Heart right ventricle (tissue), 16 donors: ENCODE measurements at regions not wholly inside any gene's neighbourhood (a gene's known extent, or its start where the extent isn't known, plus 50 kb on each side); places are given as distances from the start of the nearest gene placed in this dataset.

Experiments
- ATAC-seq, 8 donors: fragments of 200-7000 bp; cut with Tn5 transposase; one replicate each; pipeline ENCODE4 v1.9.1; 2020; ENCODE audit warnings: mild to moderate bottlenecking in 8 of 8, moderate library complexity in 8 of 8, moderate number of reproducible peaks in 1 of 8
- DNase-seq, 2 donors: peaks; one replicate each; pipeline ENCODE4 v3.0.0-alpha.2; 2020
- H3K27ac ChIP-seq, 10 donors: fragments of 200-600 bp; sonication (generic) in 2 of 10; one replicate each; pipeline versions ENCODE4 v1.5.0 to v1.8.0; 2020 to 2022; ENCODE audit warnings: mild to moderate bottlenecking in 3 of 10
- H3K27me3 ChIP-seq, 7 donors: fragments of 200-600 bp; one replicate each; pipeline ENCODE4 v1.8.0; 2021 to 2022; ENCODE audit warnings: mild to moderate bottlenecking in 2 of 7
- H3K36me3 ChIP-seq, 9 donors: fragments of 200-600 bp; sonication (generic) in 1 of 9; one replicate each; pipeline versions ENCODE4 v1.5.0 to v1.8.0; 2020 to 2022; ENCODE audit warnings: mild to moderate bottlenecking in 2 of 9
- H3K4me1 ChIP-seq, 9 donors: fragments of 200-600 bp; sonication (generic) in 1 of 9; one replicate each; pipeline versions ENCODE4 v1.5.0 to v1.8.0; 2020 to 2022; ENCODE audit warnings: mild to moderate bottlenecking in 4 of 9
- H3K4me3 ChIP-seq, 10 donors: fragments of 200-600 bp; sonication (generic) in 2 of 10; one replicate each; pipeline versions ENCODE4 v1.5.0 to v1.8.0; 2020 to 2022; ENCODE audit warnings: mild to moderate bottlenecking in 7 of 10, moderate library complexity in 2 of 10
- H3K9me3 ChIP-seq, 11 donors: fragments of 200-600 bp in 10 of 11; sonication (generic) in 2 of 11; one replicate each; pipeline versions ENCODE4 v1.5.0 to v1.8.0; 2013 to 2022; ENCODE audit warnings: mild to moderate bottlenecking in 2 of 11, control low read depth in 1 of 11, moderate library complexity in 1 of 11
- CTCF ChIP-seq, 9 donors: fragments of 200-600 bp; sonication (generic) in 2 of 9; IDR thresholded peaks; one replicate each; pipeline versions ENCODE4 v1.5.0 to v1.8.0; 2021 to 2022; ENCODE audit warnings: antibody characterized with exemption in 9 of 9, mild to moderate bottlenecking in 5 of 9, moderate library complexity in 1 of 9
- WGBS, 2 donors: extraction: QIAGEN DNeasy Blood & Tissue Kit; methylation state at CpG; one replicate each; pipeline ENCODE4 v1.1.7; 2013; ENCODE audit warnings: inconsistent platforms in 1 of 2; 5-methylcytosine and 5-hydroxymethylcytosine counted together
- intact Hi-C, 10 donors: fragments of 100-400 bp; cut with DNase I; formaldehyde crosslinking; loops; one replicate each; pipeline versions ENCODE4 v1.11.1 to v1.14.2; 2022
- donor health status: Arrhythmogenic right ventricular cardiomyopathy.
- donor health status: ischemic (EF 13 %, LVEDD 7.1; RV severe dilation, severe dysfunction).
- donor health status: healthy with polysubstance abuse.
- donor health status: DM: no; HTN: yes; CAD: no.
- donor health status: DM: no; HTN: no; CAD: no.
- donor health status: ischemic (EF 25% LVEDD 6.9; RV normal size, moderate dysfunction).
- donor health status: ischemic (EF 25% LVEDD 5.7; RV mildly dilated, moderate dysfunction).
- donor health status: healthy.
- donor health status: DM: yes; HTN: yes; CAD: no.
- donor health status: Ischemic cardiomyopathy.
- donor health status: ischemic (EF 35%, LVEDD 5.7; RV mildly dilated, moderate dysfunction).
- donor health status: nonischemic (EF 11% LVEDD 7.7; RV severe dilation, severe dysfunction).
- donor health status: DM: yes; HTN: yes; CAD: no.
- donor health status: PGD.
- donor health status: ischemic (EF 29% LVEDD 5.4; RV normal size, mild dysfunction).
- donor health status: nonischemic (EF 23%, LVEDD 6.1; RV moderate dilation, normal function).

- no peak overlapping the region for H3K4me3 ChIP-seq
- H3K36me3 ChIP-seq: no peaks in the 10 kb centered on the region
- H3K4me1 ChIP-seq: no peaks in the 10 kb centered on the region
- 61 to 65% methylated on average over 4 of the region's 4 CpGs for WGBS, 2 donors
- intact Hi-C loops: no loop called here
- ATAC-seq: no peak
- TF ChIP-seq CTCF (IDR thresholded peaks at IDR 0.05): no peak
- no peaks in the 10 kb centered on the region for H3K27me3 ChIP-seq
- DNase-seq: no peak
- no peak overlapping the region for H3K27ac ChIP-seq
- H3K9me3 ChIP-seq: peaks cover 0 to 2% (median 0%) of the 10 kb centered on the region in 11 donors
These were observed 985.2 kb upstream of the ROBO1 start for GRCh38 chr3:80753021-80753420.

GRCh38 chr3:80750637-80751036 is 982.8 kb upstream of the ROBO1 start:
- TF ChIP-seq CTCF (IDR thresholded peaks at IDR 0.05): no peak
- H3K27me3 ChIP-seq: no peaks in the 10 kb centered on the region
- peaks cover 0 to 2% (median 0%) of the 10 kb centered on the region in 11 donors for H3K9me3 ChIP-seq
- DNase-seq: no peak
- H3K4me3 ChIP-seq: no peak overlapping the region
- no peak overlapping the region for H3K27ac ChIP-seq
- H3K36me3 ChIP-seq: no peaks in the 10 kb centered on the region
- intact Hi-C loops: no loop called here
- ATAC-seq: no peak
- WGBS, 2 donors: 81 to 83% methylated on average over 4 of the region's 4 CpGs
- no peaks in the 10 kb centered on the region for H3K4me1 ChIP-seq

GRCh38 chr3:80734920-80735319 is 967.1 kb upstream of the ROBO1 start:
- no peak for ATAC-seq
- DNase-seq: no peak
- Histone ChIP-seq H3K27ac (no peak overlapping the region), H3K4me1 (no peaks in the 10 kb centered on the region), H3K36me3 (no peaks in the 10 kb centered on the region), H3K4me3 (no peak overlapping the region), H3K9me3 (peaks cover 0 to 3% (median 0%) of the 10 kb centered on the region in 11 donors), H3K27me3 (no peaks in the 10 kb centered on the region)
- intact Hi-C loops: no loop called here
- 74 to 75% methylated on average over 2 of the region's 2 CpGs for WGBS, 2 donors
- TF ChIP-seq CTCF (IDR thresholded peaks at IDR 0.05): no peak

- intact Hi-C loops: no loop called here
- Histone ChIP-seq H3K27me3 (no peaks in the 10 kb centered on the region), H3K4me3 (no peak overlapping the region), H3K36me3 (no peaks in the 10 kb centered on the region), H3K27ac (no peak overlapping the region), H3K9me3 (peaks cover 0 to 3% (median 0%) of the 10 kb centered on the region in 11 donors), H3K4me1 (no peaks in the 10 kb centered on the region)
- no peak for TF ChIP-seq CTCF (IDR thresholded peaks at IDR 0.05)
- 73 to 93% methylated on average over 1 of the region's 1 CpG for whole genome bisulfite sequencing, 2 donors
- DNase-seq (no peak), ATAC-seq (no peak)
These were observed 966.7 kb upstream of the ROBO1 start for GRCh38 chr3:80734483-80734882.
